Fibroblast of skin of scalp (primary cell): ENCODE measurements at regions not wholly inside any gene's neighbourhood (a gene's known extent, or its start where the extent isn't known, plus 50 kb on each side); places are given as distances from the start of the nearest gene placed in this dataset.
"Not testable (repeated sequence)": the region's sequence is repeated elsewhere in the genome, so short reads cannot be mapped to it uniquely, and the experiment has no call there.

Experiments
- DNase-seq: peaks from one replicate; pipeline ENCODE4 v3.0.0-alpha.2; 2013

- DNase-seq = no peak
These were observed 63.0 kb upstream of the LMCD1 start for GRCh38 chr3:8438507-8439079.

- DNase-seq = not testable (repeated sequence)
These were observed 61.5 kb upstream of the LMCD1 start for GRCh38 chr3:8440142-8440541.

- peak; percentile 88 for DNase-seq
These were observed 59.6 kb upstream of the LMCD1 start for GRCh38 chr3:8441969-8442559.

- no peak for DNase-seq
These were observed 58.5 kb upstream of the LMCD1 start for GRCh38 chr3:8442993-8443650.

GRCh38 chr3:8443829-8444791 lies 57.5 kb upstream of the LMCD1 start:
- peak; percentile 99 for DNase-seq

GRCh38 chr3:8444883-8445282 lies 56.7 kb upstream of the LMCD1 start:
- DNase-seq = no peak

- DNase-seq = peak; percentile 92
These were observed 55.8 kb upstream of the LMCD1 start for GRCh38 chr3:8445861-8446260.

- no peak for DNase-seq
These were observed 54.8 kb upstream of the LMCD1 start for GRCh38 chr3:8446845-8447244.

- peak; percentile 76 for DNase-seq
These were observed 51.0 kb upstream of the LMCD1 start for GRCh38 chr3:8450618-8451017.

- DNase-seq = peak; percentile 91
These were observed 49.9 kb upstream of the LMCD1 start for GRCh38 chr3:8451696-8452095.
